Trophoblast cell (in vitro differentiated cells and primary cell): ENCODE measurements at regions not wholly inside any gene's neighbourhood (a gene's known extent, or its start where the extent isn't known, plus 50 kb on each side); places are given as distances from the start of the nearest gene placed in this dataset.

ENCODE experiments used
- DNase-seq, 2 donors: peaks; one replicate each; pipeline ENCODE4 v3.0.0-alpha.2; 2016
- H2AFZ ChIP-seq: 2 replicates; pipeline ENCODE4 v1.6.1; 2013; ENCODE audit warnings: low read length, moderate library complexity, mild to moderate bottlenecking; ENCODE audit not compliant: insufficient read depth, poor library complexity
- H2AK5ac ChIP-seq: 2 replicates; pipeline ENCODE4 v1.6.1; 2013; ENCODE audit warnings: mild to moderate bottlenecking, low read length
- H2BK120ac ChIP-seq: 2 replicates; pipeline ENCODE4 v1.6.1; 2013; ENCODE audit warnings: low read length, mild to moderate bottlenecking, moderate library complexity; ENCODE audit not compliant: insufficient read depth, poor library complexity
- H2BK12ac ChIP-seq: 2 replicates; pipeline ENCODE4 v1.6.1; 2013; ENCODE audit warnings: mild to moderate bottlenecking, low read length, moderate library complexity
- H2BK5ac ChIP-seq: 2 replicates; pipeline ENCODE4 v1.6.1; 2013; ENCODE audit warnings: low read length, low read depth, moderate library complexity, mild to moderate bottlenecking; ENCODE audit not compliant: poor library complexity
- H3K14ac ChIP-seq: 2 replicates; pipeline ENCODE4 v1.6.1; 2013; ENCODE audit warnings: mild to moderate bottlenecking, low read length
- H3K18ac ChIP-seq: 2 replicates; pipeline ENCODE4 v1.6.1; 2013; ENCODE audit warnings: mild to moderate bottlenecking, low read length
- H3K23ac ChIP-seq: 2 replicates; pipeline ENCODE4 v1.6.1; 2013; ENCODE audit warnings: low read length
- H3K27ac ChIP-seq: 2 replicates; pipeline ENCODE4 v1.5.1; 2013; ENCODE audit warnings: low read depth, mild to moderate bottlenecking, inconsistent platforms, low read length, moderate library complexity
- H3K27me3 ChIP-seq: 2 replicates; pipeline ENCODE4 v1.6.1; 2013; ENCODE audit warnings: inconsistent platforms, mild to moderate bottlenecking, low read length, moderate library complexity; ENCODE audit not compliant: insufficient read depth
- H3K36me3 ChIP-seq, 2 experiments: 1 replicate in 1 of 2; 2 replicates in 1 of 2; pipeline ENCODE4 v1.6.1; 2013; ENCODE audit warnings: low read length in 2 of 2, mild to moderate bottlenecking in 2 of 2, moderate library complexity in 1 of 2; ENCODE audit not compliant: insufficient read depth in 2 of 2, control insufficient read depth in 1 of 2
- H3K4ac ChIP-seq: 2 replicates; pipeline ENCODE4 v1.6.1; 2013; ENCODE audit warnings: low read depth, mild to moderate bottlenecking, low read length, moderate library complexity
- H3K4me1 ChIP-seq, 2 experiments: 1 replicate in 1 of 2; 2 replicates in 1 of 2; pipeline ENCODE4 v1.6.1; 2013; ENCODE audit warnings: low read length in 2 of 2, mild to moderate bottlenecking in 2 of 2, moderate library complexity in 1 of 2; ENCODE audit not compliant: insufficient read depth in 2 of 2, control insufficient read depth in 1 of 2
- H3K4me2 ChIP-seq: 2 replicates; pipeline ENCODE4 v1.6.1; 2013; ENCODE audit warnings: inconsistent platforms, mild to moderate bottlenecking, low read length, moderate library complexity
- H3K4me3 ChIP-seq: 2 replicates; pipeline ENCODE4 v1.5.1; 2013; ENCODE audit warnings: mild to moderate bottlenecking, low read depth, low read length, inconsistent platforms
- H3K79me1 ChIP-seq: one replicate; pipeline ENCODE4 v1.6.1; 2013; ENCODE audit warnings: low read length
- H3K79me2 ChIP-seq: 2 replicates; pipeline ENCODE4 v1.6.1; 2013; ENCODE audit warnings: low read length, mild to moderate bottlenecking; ENCODE audit not compliant: control insufficient read depth, insufficient read depth, poor library complexity
- H3K9ac ChIP-seq: 2 replicates; pipeline ENCODE4 v1.6.1; 2013; ENCODE audit warnings: mild to moderate bottlenecking, low read length
- H3K9me3 ChIP-seq: 2 replicates; pipeline ENCODE4 v1.6.1; 2013; ENCODE audit warnings: low read depth, mild to moderate bottlenecking, control low read depth, inconsistent platforms, low read length; ENCODE audit not compliant: insufficient read depth
- H4K12ac ChIP-seq: 2 replicates; pipeline ENCODE4 v1.6.1; 2013; ENCODE audit warnings: low read depth, mild to moderate bottlenecking, low read length, moderate library complexity
- H4K8ac ChIP-seq: 2 replicates; pipeline ENCODE4 v1.6.1; 2013; ENCODE audit warnings: low read depth, mild to moderate bottlenecking, low read length, moderate library complexity
- H4K91ac ChIP-seq: one replicate; pipeline ENCODE4 v1.6.1; 2013; ENCODE audit warnings: low read depth, mild to moderate bottlenecking, low read length, moderate library complexity
- WGBS: extraction: QIAGEN DNeasy Blood & Tissue Kit; methylation state at CpG from one replicate; pipeline ENCODE4 v1.1.7; 2013; ENCODE audit warnings: missing lambda C conversion rate; ENCODE audit not compliant: insufficient read length, insufficient coverage; ENCODE audit errors: extremely low coverage; 5-methylcytosine and 5-hydroxymethylcytosine counted together

GRCh38 chr4:189293459-189293858 lies 647.2 kb upstream of the FRG1 start:
- Histone ChIP-seq H4K8ac (no peak overlapping the region), H3K4me3 (no peak overlapping the region), H4K12ac (no peak overlapping the region), H3K27me3 (no peaks in the 10 kb centered on the region), H3K18ac (no peak overlapping the region), H3K79me1 (no peaks in the 10 kb centered on the region), H2BK120ac (no peak overlapping the region), H3K4ac (no peak overlapping the region), H3K9me3 (no peaks in the 10 kb centered on the region), H3K4me1 (peaks cover 0 to 2% of the 10 kb centered on the region in 2 experiments), H2BK12ac (no peak overlapping the region), H3K36me3 (no peaks in the 10 kb centered on the region), H2AK5ac (no peak overlapping the region), H3K79me2 (no peaks in the 10 kb centered on the region), H3K14ac (no peak overlapping the region), H3K4me2 (no peak overlapping the region), H3K23ac (no peak overlapping the region), H2AFZ (no peak overlapping the region), H4K91ac (no peak overlapping the region), H3K27ac (no peak overlapping the region), H3K9ac (no peak overlapping the region), H2BK5ac (no peak overlapping the region)
- no peak for DNase-seq
- no CpG with 5 or more reads among the region's 3 CpGs for WGBS

DNA sequence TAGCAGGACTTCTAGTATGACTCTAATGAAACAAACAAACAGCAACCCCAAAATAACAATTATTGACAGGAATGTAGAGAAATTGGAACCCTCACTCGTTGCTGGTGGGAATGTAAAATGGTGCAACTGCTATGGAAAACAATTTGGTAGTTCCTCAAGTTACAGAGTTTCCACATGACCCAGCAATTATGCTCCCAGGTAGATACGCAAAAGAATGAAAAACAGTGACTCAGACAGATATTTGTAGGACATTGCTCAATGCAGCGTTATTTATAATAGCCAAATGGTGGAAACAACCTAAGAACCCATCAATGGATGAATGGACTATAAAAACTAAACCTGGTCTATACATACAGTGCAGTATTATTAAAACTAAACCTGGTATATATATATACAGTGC lies 646.1 kb upstream of the FRG1 start:
- Histone ChIP-seq H3K27me3 (no peaks in the 10 kb centered on the region), H3K79me1 (no peaks in the 10 kb centered on the region), H2BK120ac (no peak overlapping the region), H2BK12ac (no peak overlapping the region), H4K12ac (no peak overlapping the region), H3K79me2 (no peaks in the 10 kb centered on the region), H2AK5ac (no peak overlapping the region), H4K8ac (no peak overlapping the region), H4K91ac (no peak overlapping the region), H2BK5ac (no peak overlapping the region), H3K4me1 (peaks cover 0 to 2% of the 10 kb centered on the region in 2 experiments), H3K4me2 (no peak overlapping the region), H3K9ac (no peak overlapping the region), H3K27ac (no peak overlapping the region), H3K9me3 (no peaks in the 10 kb centered on the region), H3K4me3 (no peak overlapping the region), H3K23ac (no peak overlapping the region), H2AFZ (no peak overlapping the region), H3K36me3 (no peaks in the 10 kb centered on the region), H3K14ac (no peak overlapping the region), H3K18ac (no peak overlapping the region), H3K4ac (no peak overlapping the region)
- WGBS: no CpG with 5 or more reads among the region's 3 CpGs
- peak; percentile 53 to 79 for DNase-seq

- H4K91ac ChIP-seq: no peak overlapping the region
- peak; percentile 22 to 55 for DNase-seq
- H2BK5ac ChIP-seq: no peak overlapping the region
- no peaks in the 10 kb centered on the region for H3K4me1 ChIP-seq
- no peak overlapping the region for H4K8ac ChIP-seq
- H2BK120ac ChIP-seq: no peak overlapping the region
- no peak overlapping the region for H4K12ac ChIP-seq
- no peak overlapping the region for H3K14ac ChIP-seq
- H2AK5ac ChIP-seq: no peak overlapping the region
- WGBS: no CpG with 5 or more reads among the region's 5 CpGs
- no peak overlapping the region for H3K9ac ChIP-seq
- H2AFZ ChIP-seq: no peak overlapping the region
- H3K23ac ChIP-seq: no peak overlapping the region
- H2BK12ac ChIP-seq: no peak overlapping the region
- no peak overlapping the region for H3K18ac ChIP-seq
- H3K79me2 ChIP-seq: no peaks in the 10 kb centered on the region
- no peaks in the 10 kb centered on the region for H3K36me3 ChIP-seq
- no peaks in the 10 kb centered on the region for H3K79me1 ChIP-seq
- no peak overlapping the region for H3K4me2 ChIP-seq
- no peaks in the 10 kb centered on the region for H3K9me3 ChIP-seq
- H3K27ac ChIP-seq: no peak overlapping the region
- H3K4me3 ChIP-seq: no peak overlapping the region
- H3K4ac ChIP-seq: no peak overlapping the region
- no peaks in the 10 kb centered on the region for H3K27me3 ChIP-seq
These were observed 641.0 kb upstream of the FRG1 start for GRCh38 chr4:189299706-189300105.

DNA sequence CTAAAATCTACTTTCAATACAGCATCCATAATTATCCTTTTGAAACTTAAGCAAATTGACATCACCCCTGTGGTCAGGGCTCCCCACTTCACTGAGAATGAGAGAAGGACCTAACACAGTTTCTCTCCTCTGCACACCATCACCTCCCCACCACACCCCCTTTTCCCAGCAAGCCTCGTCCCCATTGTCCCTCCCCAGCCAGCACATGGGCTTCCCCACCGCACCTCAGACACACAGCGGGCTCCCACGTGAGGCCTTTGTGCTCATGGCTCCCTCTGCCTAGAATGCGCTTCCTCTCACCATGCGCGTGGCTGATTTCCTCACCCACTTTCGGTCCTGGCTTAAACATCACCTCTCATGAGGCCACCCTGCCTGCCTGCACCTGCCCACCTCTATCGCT lies 639.0 kb upstream of the FRG1 start:
- Histone ChIP-seq H3K27me3 (no peaks in the 10 kb centered on the region), H3K4me2 (no peak overlapping the region), H2BK12ac (no peak overlapping the region), H3K18ac (no peak overlapping the region), H3K4me3 (no peak overlapping the region), H3K27ac (no peak overlapping the region), H4K91ac (no peak overlapping the region), H3K14ac (no peak overlapping the region), H2BK120ac (no peak overlapping the region), H3K9me3 (no peaks in the 10 kb centered on the region), H3K79me1 (no peaks in the 10 kb centered on the region), H3K4me1 (no peaks in the 10 kb centered on the region), H3K79me2 (no peaks in the 10 kb centered on the region), H3K4ac (no peak overlapping the region), H4K8ac (no peak overlapping the region), H2AFZ (no peak overlapping the region), H2BK5ac (no peak overlapping the region), H3K23ac (no peak overlapping the region), H4K12ac (no peak overlapping the region), H2AK5ac (no peak overlapping the region), H3K9ac (no peak overlapping the region), H3K36me3 (no peaks in the 10 kb centered on the region)
- WGBS: no CpG with 5 or more reads among the region's 9 CpGs
- DNase-seq: no peak
